ENCODE measurements at regions not wholly inside any gene's neighbourhood (a gene's known extent, or its start where the extent isn't known, plus 50 kb on each side); places are given as distances from the start of the nearest gene placed in this dataset.

DNA sequence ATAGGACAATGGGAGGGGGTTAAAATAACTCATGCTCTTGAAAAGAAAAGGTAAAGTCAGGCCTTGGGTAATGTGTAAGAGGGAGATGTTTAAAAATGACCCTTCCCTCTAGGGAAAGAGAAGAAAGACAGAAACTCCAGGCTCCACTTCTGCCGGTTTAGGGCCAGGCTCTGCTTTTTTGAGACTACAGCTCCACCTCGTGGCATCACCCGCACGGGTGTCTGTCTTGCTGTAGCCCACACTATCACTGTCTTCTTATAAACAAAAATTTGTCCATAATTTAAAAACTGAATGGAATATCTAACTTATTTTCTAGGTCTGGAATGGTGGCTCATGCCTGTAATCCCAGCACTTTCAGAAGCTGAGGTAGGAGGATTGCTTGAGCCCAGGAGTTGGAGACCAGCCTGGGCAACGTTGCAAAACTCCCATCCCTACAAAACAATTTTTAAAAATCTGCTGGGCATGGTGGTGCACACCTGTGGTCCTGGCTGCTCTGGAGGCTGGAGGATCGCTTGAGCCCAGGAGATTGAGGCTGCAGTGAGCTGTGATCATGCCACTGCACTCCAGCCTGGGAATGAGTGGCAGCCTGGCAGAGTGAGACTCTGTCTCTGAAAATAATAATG is 65.1 kb upstream of the GTF3A start:
- no peak for TF ChIP-seq ZFP30 (CRISPR knock-in tag; IDR thresholded peaks at IDR 0.05)
- no peak for TF ChIP-seq CREB5 (CRISPR knock-in tag; IDR thresholded peaks at IDR 0.05; ENCODE audit: low read depth)
- TF ChIP-seq, protein P1, sequence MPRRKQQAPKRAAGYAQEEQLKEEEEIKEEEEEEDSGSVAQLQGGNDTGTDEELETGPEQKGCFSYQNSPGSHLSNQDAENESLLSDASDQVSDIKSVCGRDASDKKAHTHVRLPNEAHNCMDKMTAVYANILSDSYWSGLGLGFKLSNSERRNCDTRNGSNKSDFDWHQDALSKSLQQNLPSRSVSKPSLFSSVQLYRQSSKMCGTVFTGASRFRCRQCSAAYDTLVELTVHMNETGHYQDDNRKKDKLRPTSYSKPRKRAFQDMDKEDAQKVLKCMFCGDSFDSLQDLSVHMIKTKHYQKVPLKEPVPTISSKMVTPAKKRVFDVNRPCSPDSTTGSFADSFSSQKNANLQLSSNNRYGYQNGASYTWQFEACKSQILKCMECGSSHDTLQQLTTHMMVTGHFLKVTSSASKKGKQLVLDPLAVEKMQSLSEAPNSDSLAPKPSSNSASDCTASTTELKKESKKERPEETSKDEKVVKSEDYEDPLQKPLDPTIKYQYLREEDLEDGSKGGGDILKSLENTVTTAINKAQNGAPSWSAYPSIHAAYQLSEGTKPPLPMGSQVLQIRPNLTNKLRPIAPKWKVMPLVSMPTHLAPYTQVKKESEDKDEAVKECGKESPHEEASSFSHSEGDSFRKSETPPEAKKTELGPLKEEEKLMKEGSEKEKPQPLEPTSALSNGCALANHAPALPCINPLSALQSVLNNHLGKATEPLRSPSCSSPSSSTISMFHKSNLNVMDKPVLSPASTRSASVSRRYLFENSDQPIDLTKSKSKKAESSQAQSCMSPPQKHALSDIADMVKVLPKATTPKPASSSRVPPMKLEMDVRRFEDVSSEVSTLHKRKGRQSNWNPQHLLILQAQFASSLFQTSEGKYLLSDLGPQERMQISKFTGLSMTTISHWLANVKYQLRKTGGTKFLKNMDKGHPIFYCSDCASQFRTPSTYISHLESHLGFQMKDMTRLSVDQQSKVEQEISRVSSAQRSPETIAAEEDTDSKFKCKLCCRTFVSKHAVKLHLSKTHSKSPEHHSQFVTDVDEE (CRISPR knock-in tag; IDR thresholded peaks at IDR 0.05), result no peak
- TF ChIP-seq TOX (CRISPR knock-in tag; IDR thresholded peaks at IDR 0.05; ENCODE audit: borderline replicate concordance), result no peak
